HG02970 (cell line): ENCODE measurements at regions not wholly inside any gene's neighbourhood (a gene's known extent, or its start where the extent isn't known, plus 50 kb on each side); places are given as distances from the start of the nearest gene placed in this dataset.

Experiments
- ATAC-seq: cut with Tn5 transposase; IDR thresholded peaks from one replicate; pipeline ENCODE4 v1.9.1; 2021; ENCODE audit warnings: mild to moderate bottlenecking, moderate library complexity, moderate number of reproducible peaks; ENCODE audit not compliant: unreplicated experiment, low FRiP score

DNA sequence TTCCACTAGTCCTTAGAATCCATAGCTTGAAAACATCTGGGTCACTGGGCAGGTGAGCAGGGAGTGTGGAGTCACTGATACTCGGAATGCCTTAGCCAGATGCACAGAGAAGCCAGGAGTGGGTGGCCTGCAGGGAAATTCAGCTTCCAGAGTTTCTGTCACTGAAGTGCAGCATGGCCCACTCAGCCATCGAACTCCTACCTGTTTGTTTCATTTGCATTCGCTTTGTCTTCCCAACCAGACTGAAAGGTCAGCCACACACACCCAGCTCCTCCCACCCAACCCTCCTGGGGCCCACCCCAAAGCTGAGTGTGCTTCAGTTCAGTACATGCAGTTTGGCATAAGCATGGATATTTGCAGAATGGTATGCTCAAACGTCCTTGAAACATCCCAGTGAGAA, 124.5 kb upstream of the ATP10A start:
- no peak for ATAC-seq

DNA sequence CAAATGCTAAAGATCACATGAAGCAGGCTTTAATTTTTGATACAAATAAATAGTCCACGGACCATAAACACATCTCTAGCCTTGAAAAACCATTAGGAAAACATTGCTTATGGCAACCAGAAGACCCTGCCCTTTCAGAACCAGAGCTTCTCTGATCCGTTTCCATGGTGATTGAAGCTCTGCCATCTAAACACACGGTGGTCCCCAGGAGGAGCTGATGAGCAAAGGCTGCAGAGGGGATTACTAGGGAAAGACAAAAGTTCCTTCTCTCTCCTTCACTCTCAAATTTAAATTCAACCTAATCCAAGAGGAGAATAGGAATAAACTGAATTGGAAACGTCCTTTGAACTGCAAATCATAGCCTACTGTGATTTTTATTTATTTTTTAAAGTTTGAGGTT, 122.0 kb upstream of the ATP10A start:
- no peak for ATAC-seq

DNA sequence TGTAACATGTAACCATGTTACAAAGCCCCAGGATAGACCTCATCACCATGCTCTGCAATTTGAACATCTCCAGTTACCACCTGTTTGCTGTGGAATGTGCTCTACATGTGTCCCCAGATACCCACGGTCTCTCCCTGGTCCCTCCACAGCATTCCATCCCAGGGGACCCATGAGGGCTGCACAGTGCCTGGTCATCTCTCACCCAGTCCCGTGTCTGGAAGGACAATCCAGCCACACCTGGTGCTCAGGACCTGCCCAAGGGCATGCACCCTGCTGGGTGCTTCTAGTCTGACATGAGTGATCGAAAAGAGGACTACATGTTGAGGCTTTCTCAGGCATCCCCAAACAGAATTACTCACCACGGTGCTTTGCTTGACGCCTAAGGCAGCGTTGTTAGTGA, 119.6 kb upstream of the ATP10A start:
- ATAC-seq: no peak

DNA sequence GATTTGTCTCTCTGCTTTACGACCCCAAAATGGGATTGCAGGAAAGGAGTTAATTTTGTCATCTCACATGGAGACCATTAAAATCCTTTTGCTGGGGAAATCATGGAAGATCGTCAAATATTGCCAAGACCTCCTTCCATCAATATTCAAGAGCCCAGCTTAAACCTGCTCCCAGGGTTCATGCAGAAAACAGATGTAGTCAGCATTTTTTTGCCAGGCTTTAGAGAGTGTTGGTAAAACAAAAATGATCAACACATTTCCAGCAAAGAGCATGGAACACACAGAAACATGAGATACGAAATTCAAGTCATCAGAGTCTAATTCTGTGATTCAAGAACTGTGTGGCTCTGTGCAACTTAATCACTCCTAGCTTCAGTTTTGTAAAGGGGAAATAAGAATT, 118.0 kb upstream of the ATP10A start:
- no peak for ATAC-seq

DNA sequence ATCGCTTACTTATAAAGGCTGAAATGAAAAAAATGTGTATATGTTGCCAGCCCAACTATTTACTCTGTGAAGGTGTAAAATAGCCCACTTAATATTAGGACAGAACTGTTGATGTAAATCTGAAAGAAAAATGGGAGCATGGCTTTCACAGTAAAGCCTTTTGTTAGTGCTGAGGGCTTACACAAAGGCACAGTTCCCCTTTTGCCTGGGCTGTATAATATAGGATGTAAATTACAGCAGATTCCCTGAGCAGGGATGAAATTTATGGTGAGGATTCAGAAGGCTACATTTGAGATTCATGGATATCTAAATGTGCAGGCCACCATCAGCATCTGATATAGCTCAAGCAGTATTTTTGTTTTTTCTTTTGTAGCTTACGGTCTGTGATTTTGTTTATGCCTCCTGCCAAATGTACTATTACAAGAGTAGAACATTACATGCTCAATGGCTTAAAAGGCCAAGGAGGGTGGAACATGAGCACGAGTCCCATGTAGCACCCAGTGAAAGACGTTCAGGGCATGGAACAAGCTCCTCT, 109.1 kb upstream of the ATP10A start:
- ATAC-seq: no peak

DNA sequence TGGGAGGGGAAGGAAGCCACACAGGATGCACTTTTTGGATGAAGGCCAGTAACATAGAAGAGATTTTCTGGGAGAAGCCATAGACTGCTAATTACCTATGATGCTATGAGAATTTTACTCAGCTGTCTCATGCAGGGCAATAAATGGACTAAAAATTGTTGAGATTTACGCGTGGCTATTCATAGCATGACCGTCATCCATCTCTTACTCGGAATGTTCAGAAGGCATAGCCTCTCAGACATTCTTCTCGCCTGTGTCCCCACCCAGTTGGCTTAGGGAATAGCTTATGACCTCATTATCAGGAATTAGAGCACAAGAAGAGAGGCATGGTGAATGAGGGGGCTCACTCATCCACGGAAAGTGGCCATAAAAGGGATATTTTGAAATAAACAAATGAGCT, 107.9 kb upstream of the ATP10A start:
- no peak for ATAC-seq

DNA sequence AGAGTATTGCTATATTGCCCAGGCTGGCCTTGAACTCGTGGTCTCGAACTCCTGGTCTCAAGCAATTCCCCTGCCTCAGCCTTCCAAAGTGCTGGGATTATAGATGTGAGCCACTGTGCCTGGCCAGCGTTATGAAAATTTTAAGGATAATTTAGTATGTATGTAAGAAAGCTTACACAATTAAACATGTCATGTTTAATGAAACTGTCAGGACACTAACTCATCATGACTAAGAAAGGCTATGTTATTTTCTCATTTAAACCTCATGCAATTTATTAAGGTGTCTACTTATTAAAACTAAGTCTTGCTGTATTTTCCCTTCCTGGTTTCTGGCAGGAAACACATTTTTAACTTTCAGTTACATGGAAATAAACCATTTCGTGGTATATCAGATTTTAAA, 106.8 kb upstream of the ATP10A start:
- no peak for ATAC-seq

DNA sequence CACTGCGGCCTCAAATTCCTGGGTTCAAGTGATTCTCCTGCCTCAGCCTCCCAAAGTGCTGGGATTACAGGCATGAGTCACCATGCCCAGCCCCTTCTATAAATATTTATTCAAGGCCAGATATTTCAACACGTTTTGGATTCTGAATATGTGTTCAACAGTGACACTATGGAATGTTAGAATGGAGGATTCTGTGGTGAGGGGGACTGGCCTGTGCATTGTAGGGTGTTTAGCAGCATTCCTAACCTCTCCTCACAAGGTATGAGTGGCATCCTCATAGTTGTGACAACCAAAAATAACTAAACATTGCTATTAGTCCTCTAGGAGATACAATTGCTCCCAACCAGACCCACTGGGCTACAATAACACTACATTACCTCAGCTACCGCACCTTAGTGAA, 104.0 kb upstream of the ATP10A start:
- no peak for ATAC-seq

DNA sequence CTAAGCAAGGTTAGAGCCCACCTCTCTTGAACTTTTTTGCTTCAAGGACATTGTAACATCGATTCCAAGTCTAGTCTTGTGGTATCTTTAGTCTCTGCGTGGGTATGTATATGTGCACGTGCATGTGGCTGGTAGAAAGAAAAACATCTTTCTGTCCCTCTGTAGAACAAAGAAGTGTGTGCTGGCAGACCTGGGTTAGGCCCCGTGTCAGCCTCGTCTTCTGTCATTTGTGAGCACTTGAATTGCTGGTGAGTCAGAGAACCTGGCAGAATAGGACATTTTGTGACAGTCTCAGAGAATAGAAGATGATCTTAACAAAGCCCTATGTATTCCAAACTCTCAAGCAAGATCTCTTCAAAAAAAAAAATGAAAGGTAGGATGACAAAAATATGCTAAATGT, 102.2 kb upstream of the ATP10A start:
- ATAC-seq: no peak

DNA sequence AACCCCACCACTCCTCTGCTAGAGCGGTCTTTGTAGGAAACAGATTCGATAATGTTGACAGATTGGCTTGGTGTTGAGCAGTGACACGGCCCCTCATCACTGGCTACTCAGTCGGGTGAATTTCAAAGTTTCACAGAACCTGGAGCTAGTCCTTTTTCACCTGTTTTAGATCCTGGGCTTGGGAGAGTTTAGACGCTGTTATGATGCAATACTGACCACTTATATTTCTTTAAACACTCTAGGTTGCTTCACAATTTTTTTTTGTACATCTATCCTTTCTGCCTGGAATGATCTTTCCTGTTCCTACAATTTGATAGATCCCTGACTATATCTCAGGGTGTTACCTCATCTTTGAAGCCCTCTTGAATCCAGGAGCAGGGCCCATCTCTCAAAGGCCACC, 97.1 kb upstream of the ATP10A start:
- no peak for ATAC-seq

DNA sequence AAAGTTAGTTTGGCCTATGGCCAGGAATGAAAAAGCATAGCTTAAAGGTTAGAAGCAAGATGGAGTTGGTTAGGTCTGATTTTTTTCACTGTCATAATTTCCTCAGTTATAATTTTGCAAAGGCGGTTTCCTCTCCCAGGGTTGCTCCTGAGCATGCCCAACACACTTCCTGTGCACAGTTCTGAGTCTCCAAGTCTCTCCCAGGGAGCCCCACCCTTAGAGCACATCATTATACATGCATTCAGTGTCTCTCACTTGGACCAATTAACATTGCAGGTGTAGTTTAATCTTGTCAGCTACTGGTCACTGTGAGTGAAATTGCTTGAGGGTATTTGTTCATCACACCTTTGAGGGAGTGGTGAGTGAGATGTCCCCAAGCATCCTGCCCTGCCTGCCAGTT, 96.0 kb upstream of the ATP10A start:
- no peak for ATAC-seq

DNA sequence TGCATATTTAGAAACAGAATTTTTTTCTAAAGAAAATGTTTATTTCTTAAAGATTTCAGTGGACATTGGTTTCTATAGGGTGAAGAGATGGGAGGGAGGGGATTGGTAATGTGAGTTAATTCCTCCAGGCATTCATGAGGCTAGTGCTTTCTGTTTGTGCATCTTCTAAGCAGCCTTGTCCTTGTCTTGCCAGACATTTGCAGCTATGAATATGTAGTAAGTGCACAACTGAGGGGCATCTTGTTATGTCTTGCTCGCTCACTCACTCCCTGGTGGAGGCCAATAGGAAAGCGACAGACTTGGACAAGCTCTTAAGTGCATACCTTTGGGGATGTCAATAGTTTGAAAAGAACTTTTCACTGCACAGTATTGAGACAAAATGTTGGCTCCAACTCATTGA, 92.5 kb upstream of the ATP10A start:
- ATAC-seq: no peak

DNA sequence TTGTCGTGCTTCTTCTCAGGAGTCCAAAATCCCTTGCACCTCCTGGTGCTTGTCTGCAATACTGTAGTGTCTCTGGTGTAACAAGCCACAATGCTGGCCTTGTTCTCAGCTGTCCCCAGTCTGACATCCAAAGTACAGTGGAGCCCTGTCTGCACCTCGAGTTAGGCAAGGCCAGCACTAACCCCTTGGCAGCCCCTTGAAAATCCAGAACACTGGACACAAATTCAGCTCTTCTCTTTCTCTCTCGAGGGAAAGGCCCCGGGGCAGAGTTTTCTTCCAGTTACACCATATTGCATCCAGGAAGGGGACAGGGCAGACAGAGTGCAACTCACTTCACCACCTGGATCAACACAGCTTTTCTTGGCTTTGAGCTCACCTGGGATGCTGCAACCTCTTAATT, 91.3 kb upstream of the ATP10A start:
- ATAC-seq: no peak

DNA sequence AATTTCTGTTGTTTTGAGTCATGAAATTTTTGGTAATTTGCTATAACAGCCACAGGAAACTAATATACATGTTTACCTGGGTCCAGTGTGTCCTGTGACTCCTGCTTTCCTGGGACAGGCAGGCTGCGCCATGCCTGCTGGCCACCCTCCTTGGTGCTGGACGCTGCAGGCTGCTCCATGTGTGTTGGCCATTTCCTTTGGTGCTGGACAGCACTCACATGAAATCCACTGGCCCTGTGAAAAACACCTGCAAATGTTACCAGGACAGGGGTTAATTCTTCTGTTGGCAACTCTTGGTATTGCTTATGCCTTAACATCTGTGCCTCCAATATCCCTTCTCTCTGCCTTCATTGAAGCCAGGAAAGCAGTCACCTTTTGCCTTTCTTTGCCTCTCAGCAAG, 86.9 kb upstream of the ATP10A start:
- no peak for ATAC-seq

DNA sequence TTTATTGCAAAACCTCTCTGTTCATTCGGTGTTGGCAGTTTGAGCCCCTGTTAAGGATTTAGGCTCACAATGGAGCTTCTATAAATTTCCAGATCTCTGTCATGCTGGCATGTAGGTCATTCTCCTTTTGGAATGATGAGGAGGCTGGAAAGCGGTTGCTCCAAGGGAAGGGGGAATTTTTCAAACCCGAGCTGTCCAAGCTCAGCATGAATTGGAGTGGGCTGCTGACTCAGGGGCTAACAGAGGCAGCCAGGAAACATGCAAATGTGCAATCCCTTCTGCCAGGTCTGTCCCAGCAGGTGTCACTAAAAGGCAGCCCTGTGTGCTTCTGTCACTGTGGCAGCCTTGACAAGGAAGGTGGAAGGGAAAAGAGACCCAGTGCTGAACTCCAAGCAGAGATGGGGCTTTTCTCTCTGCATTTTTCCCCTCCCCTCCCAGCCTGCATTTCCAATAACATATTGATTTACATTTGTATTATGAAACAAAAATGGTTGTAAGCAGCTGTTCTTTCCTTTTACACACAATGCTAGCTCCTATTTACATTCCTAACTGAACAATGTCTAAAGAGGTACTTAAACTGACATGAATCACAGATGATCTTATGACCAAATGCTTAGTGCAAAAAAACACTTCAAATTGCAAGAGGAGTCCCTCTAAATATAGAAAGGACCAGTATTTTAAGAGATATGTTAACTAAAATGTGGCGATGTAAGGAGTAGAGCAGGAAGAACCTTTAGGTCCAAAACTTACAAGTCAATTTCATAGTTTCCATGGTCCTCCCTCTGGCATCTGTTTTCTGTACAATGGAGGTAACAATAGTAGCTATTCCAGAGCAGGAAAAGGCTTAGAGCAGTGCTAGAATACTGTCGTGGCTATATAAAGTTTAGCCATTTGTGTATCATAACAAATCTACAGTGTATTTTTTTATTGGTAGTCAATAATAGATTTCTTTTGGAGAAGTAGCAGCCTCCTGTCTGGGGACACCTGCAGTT, 84.5 kb upstream of the ATP10A start:
- ATAC-seq: no peak

DNA sequence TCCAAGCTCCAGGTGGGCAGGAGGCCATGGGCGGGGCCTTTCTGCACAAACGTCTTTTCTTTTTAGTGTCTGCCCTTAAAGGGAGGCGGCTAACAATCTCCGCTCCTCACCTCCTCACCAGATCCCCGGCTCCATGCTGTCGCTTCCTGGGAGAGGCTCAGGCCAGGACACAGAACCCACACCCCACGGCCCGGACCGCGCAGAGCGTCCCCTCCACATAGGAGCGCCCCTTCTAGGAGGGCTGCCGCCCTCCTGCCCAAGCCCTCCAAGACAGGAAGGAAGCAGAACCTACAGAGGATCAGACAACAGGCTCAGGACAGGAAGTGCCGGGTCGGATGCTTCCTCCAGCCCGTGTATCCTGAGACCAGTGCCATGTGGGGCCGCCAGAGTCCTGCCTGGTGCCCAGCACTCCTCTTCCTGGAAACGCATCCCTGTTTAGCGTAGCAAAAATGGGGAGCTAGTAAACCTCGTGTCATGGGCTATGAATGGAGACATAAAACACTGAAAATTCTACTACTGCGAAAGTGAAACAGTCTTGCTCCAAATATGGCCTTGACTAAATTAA, 83.2 kb upstream of the ATP10A start:
- ATAC-seq: no peak

DNA sequence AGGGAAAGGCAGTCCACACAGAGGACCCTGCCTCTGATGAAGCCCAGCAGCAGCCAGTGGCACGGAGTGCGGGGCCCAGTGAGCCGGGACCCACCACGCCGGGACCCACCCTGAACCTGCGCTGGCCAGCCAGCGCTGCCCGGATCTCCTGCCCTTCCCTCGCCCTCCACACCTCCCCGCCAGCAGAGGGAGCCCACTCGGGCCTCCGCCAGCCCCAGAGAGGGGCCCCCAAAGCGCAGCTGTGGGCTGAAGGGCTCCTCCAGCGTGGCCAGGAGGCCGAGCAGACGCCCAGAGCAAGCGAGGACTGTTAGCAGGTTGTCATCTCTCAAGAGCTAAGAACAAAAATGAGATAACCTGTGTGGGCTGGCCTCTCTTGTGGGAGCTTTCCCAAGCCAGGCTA, 81.3 kb upstream of the ATP10A start:
- ATAC-seq: no peak

DNA sequence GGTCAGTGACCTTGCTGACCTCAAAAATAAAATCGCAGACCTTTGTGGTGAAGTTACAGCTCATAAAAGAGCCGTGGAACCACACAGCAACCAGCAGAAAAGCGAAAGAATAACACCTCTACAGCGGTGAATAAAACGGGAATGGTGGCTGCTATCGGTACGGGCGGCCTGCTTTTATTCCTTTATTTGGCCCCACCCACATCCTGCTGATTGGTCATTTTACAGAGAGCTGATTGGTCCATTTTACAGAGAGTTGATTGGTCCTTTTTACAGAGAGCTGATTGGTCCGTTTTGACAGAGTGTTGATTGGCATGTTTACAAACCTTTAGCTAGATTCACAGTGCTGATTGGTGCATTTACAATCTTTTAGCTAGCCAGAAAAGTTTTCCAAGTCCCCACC, 80.7 kb upstream of the ATP10A start:
- no peak for ATAC-seq

DNA sequence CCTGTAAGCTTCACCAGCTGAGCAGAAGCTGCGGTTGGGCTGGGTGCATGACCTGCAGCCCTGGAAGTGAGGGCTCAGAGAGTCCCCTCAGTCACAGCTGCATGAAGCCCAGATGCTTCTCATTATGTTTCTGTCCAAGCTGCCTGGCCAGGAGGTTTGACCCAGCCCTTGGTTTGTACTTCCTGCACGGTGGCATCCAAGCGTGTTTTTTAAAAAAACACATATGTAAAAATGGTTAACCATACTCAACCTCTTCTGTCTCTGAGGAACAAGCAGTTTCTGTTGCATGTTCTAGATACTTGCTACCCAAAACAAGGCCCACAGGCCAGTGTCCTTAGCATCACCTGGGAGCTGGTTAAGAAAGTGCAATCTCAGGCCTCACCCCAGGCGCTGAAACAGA, 76.0 kb upstream of the ATP10A start:
- ATAC-seq: no peak

DNA sequence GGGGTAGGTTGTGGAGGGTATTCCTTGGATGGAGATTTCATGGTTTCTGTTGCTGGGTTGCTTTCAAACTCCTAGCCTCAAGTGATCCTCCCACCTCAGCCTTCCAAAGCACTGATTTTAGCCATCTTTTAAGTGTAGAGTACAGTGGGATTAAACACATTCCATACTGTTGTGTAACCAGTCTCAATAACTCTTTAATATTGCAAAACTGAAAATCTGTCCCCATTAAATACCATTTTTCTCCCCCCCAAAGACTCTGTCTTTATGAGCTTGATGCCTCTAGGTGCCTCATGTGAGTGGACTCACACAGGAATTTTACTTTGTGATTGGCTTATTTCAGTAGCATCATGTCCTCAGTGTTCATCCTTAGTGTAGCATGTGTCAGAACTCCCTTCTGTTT, 74.7 kb upstream of the ATP10A start:
- no peak for ATAC-seq

DNA sequence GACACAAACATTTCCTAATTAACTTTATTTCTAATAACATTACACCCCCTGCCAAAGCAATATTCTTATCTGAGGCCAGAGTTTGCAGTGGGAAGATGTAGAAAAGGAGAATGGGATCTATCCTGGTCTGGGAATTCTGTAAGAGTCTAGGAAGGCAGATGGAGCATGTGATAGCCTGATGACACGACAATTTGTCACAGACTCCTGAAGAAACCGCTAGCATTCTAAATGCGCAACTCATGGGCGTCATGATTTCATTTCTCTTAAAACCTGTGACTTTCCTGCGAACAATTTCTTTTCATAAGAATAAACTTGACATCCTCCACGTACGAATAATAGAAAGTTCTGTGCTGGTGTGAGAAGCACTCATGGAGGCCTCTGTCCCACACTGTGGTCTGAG, 72.9 kb upstream of the ATP10A start:
- ATAC-seq: no peak
